K562 (cell line): ENCODE measurements at regions not wholly inside any gene's neighbourhood (a gene's known extent, or its start where the extent isn't known, plus 50 kb on each side); places are given as distances from the start of the nearest gene placed in this dataset.

ENCODE experiments used
- ATAC-seq: fragments of 200-7000 bp; cut with Tn5 transposase; 3 replicates; pipeline ENCODE4 v1.9.1; 2020; ENCODE audit warnings: moderate library complexity
- BruUV-seq: library from RNA; stranded (reverse); fragments of 400-500 nt; replicated peaks from 2 replicates; lab custom pipeline; 2021; lab: Mats Ljungman, UMichigan
- CTCF ChIA-PET: fragments of 300-600 bp; formaldehyde crosslinking; extraction: SDS; loops from one replicate; lab custom pipeline; 2021; ENCODE audit warnings: low intra/inter-chr PET ratio; lab: Yijun Ruan, JAX
- POLR2A ChIA-PET: fragments of 300-600, 350-650 bp; sonication (Branson Sonifier 250); formaldehyde crosslinking; extraction: SDS; loops from one replicate; lab custom pipeline; 2021; ENCODE audit warnings: antibody characterized with exemption, inconsistent platforms; lab: Yijun Ruan, JAX
- DNase-seq, 4 experiments: peaks; one replicate each; pipeline versions ENCODE4 v3.0.0 to v3.0.0-alpha.2; 2011 to 2018; ENCODE audit warnings: low spot score in 3 of 4, mixed read lengths in 3 of 4; ENCODE audit errors: extremely low read depth in 1 of 4
- FAIRE-seq: peaks from 2 replicates; lab custom pipeline; 2011; peaks lifted over from hg19 to GRCh38; lab: Jason Lieb, UNC
- H2AFZ ChIP-seq: 2 replicates; pipeline ENCODE4 v1.6.0; 2011; ENCODE audit warnings: low read depth, low read length, control low read depth, inconsistent platforms
- H3K27ac ChIP-seq: fragments of 200-600 bp; 3 replicates; pipeline ENCODE4 v1.8.0; 2011; ENCODE audit warnings: low read depth, mild to moderate bottlenecking, control low read depth, inconsistent platforms, low read length, moderate library complexity, mixed read lengths; ENCODE audit errors: extremely low read depth
- H3K27me3 ChIP-seq, 2 experiments: fragments of 300-600 bp in 1 of 2; 2 replicates in 1 of 2; 3 replicates in 1 of 2; pipeline versions ENCODE4 v1.6.0 to v1.8.0; 2011; ENCODE audit warnings: inconsistent platforms in 2 of 2, low read length in 2 of 2, mild to moderate bottlenecking in 1 of 2, mixed read lengths in 1 of 2, moderate library complexity in 1 of 2; ENCODE audit not compliant: control insufficient read depth in 2 of 2, insufficient read depth in 2 of 2
- H3K36me3 ChIP-seq: fragments of 300-600 bp; 3 replicates; pipeline ENCODE4 v1.8.0; 2011; ENCODE audit warnings: mild to moderate bottlenecking, low read length, inconsistent platforms; ENCODE audit not compliant: control insufficient read depth, insufficient read depth
- H3K4me1 ChIP-seq, 2 experiments: fragments of 200-600 bp in 1 of 2; replicated peaks in 1 of 2; 2 replicates in 1 of 2; 3 replicates in 1 of 2; pipeline versions ENCODE4 v1.5.1 to v1.8.0; 2011; ENCODE audit warnings: inconsistent platforms in 2 of 2, low read length in 2 of 2, mild to moderate bottlenecking in 1 of 2, mixed read lengths in 1 of 2, moderate library complexity in 1 of 2; ENCODE audit not compliant: control insufficient read depth in 2 of 2, insufficient read depth in 2 of 2
- H3K4me2 ChIP-seq: 2 replicates; pipeline ENCODE4 v1.6.1; 2011; ENCODE audit warnings: low read length, control low read depth, inconsistent platforms, mixed read lengths; ENCODE audit not compliant: insufficient read depth
- H3K4me3 ChIP-seq: fragments of 200-600 bp; sonication (generic), shearing (Covaris generic); 2 replicates; pipeline ENCODE4 v1.5.1; 2016; ENCODE audit warnings: control low read depth, inconsistent platforms
- H3K79me2 ChIP-seq: fragments of 200-600 bp; 3 replicates; pipeline ENCODE4 v1.8.0; 2011; ENCODE audit warnings: low read length, inconsistent platforms; ENCODE audit not compliant: control insufficient read depth, insufficient read depth
- H3K9ac ChIP-seq, 2 experiments: 2 replicates each; pipeline versions ENCODE4 v1.6.0 to v1.6.1; 2011; ENCODE audit warnings: low read depth in 2 of 2, low read length in 2 of 2, control low read depth in 1 of 2, inconsistent platforms in 1 of 2, mild to moderate bottlenecking in 1 of 2, mixed read lengths in 1 of 2; ENCODE audit not compliant: insufficient read depth in 1 of 2
- H3K9me1 ChIP-seq: one replicate; pipeline ENCODE4 v1.6.0; 2011; ENCODE audit warnings: inconsistent platforms, mild to moderate bottlenecking, low read length, moderate library complexity; ENCODE audit not compliant: control insufficient read depth, insufficient read depth
- H3K9me3 ChIP-seq: replicated peaks from 2 replicates; pipeline ENCODE4 v1.5.1; 2011; ENCODE audit warnings: low read depth, low read length, inconsistent platforms; ENCODE audit not compliant: control insufficient read depth, insufficient read depth
- H4K20me1 ChIP-seq: replicated peaks from 2 replicates; pipeline ENCODE4 v1.6.1; 2011; ENCODE audit warnings: low read length, inconsistent platforms, mixed read lengths; ENCODE audit not compliant: control insufficient read depth, insufficient read depth
- CBFA2T2 ChIP-seq: fragments of 450-650 bp; conservative IDR thresholded peaks from 2 replicates; pipeline ENCODE4 v1.6.1; 2017; ENCODE audit warnings: mild to moderate bottlenecking
- GATAD2B ChIP-seq: fragments of 450-650 bp; IDR thresholded peaks from 2 replicates; pipeline ENCODE4 v1.6.1; 2017; ENCODE audit warnings: mild to moderate bottlenecking, borderline replicate concordance
- HNRNPK ChIP-seq: fragments of 200-400 bp; formaldehyde crosslinking; IDR thresholded peaks from one replicate; pipeline ENCODE4 v1.6.1; 2018; ENCODE audit warnings: mild to moderate bottlenecking, low read depth, low read length; ENCODE audit not compliant: poor library complexity, severe bottlenecking
- IFI16 ChIP-seq: fragments of 250-450 bp; sonication (Bioruptor Pico); IDR thresholded peaks from 2 replicates; pipeline ENCODE4 v2.1.2; 2022; ENCODE audit warnings: mild to moderate bottlenecking, inconsistent platforms
- NFE2L1 ChIP-seq: fragments of 450-650 bp; IDR thresholded peaks from 2 replicates; pipeline ENCODE4 v1.6.1; 2016; ENCODE audit warnings: missing genetic modification characterization, low read depth, mild to moderate bottlenecking, missing compliant biosample characterization, moderate library complexity, borderline replicate concordance
- NR1H2 ChIP-seq: sonication (generic); formaldehyde crosslinking; IDR thresholded peaks from 2 replicates; pipeline ENCODE4 v1.4.0; 2020; ENCODE audit warnings: mild to moderate bottlenecking, missing genetic modification reagents
- POLR2AphosphoS2 ChIP-seq: IDR thresholded peaks from 2 replicates; pipeline ENCODE4 v1.6.1; 2012; ENCODE audit warnings: low read length, improper control_type of control experiment
- SIN3A ChIP-seq, 2 experiments: fragments of 150-350 bp in 1 of 2; IDR thresholded peaks; 2 replicates each; pipeline ENCODE4 v1.6.1; 2011 to 2016; ENCODE audit warnings: borderline replicate concordance in 2 of 2, low read depth in 2 of 2, low read length in 2 of 2, mild to moderate bottlenecking in 2 of 2, moderate library complexity in 2 of 2; ENCODE audit not compliant: control insufficient read depth in 1 of 2
- TCF7 ChIP-seq: sonication (generic); IDR thresholded peaks from 2 replicates; pipeline ENCODE4 v1.6.1; 2016; ENCODE audit warnings: antibody characterized with exemption, borderline replicate concordance
- WHSC1 ChIP-seq: IDR thresholded peaks from one replicate; pipeline ENCODE4 v1.6.1; 2012; ENCODE audit warnings: low read length, control low read depth, inconsistent platforms
- WGBS: fragments of 100-300 bp; shearing (Covaris generic); methylation state at CpG from one replicate; pipeline ENCODE4 v1.1.6; 2016; ENCODE audit warnings: low coverage, mixed read lengths; ENCODE audit not compliant: insufficient coverage; ENCODE audit errors: missing lambda C conversion rate; 5-methylcytosine and 5-hydroxymethylcytosine counted together
- in situ Hi-C: fragments of 300-500 bp; cut with MboI; formaldehyde crosslinking; loops from 4 replicates; pipeline ENCODE4 v1.15.0; 2018; ENCODE audit warnings: inconsistent platforms, mixed read lengths
- intact Hi-C: fragments of 100-400 bp; cut with micrococcal nuclease; formaldehyde crosslinking; loops from 2 replicates; pipeline ENCODE4 v1.14.2; 2022
- TF ChIP-seq, protein P1 (sequence below), 2 experiments: fragments of 450-650 bp; formaldehyde crosslinking in 1 of 2; IDR thresholded peaks; 2 replicates each; pipeline versions ENCODE4 v1.4.0 to v1.6.1; 2014 to 2020; ENCODE audit warnings: mild to moderate bottlenecking in 2 of 2, borderline replicate concordance in 1 of 2, low read depth in 1 of 2
- TF ChIP-seq, protein P2 (sequence below): sonication (generic); formaldehyde crosslinking; IDR thresholded peaks from 2 replicates; pipeline ENCODE4 v1.8.0; 2022; ENCODE audit warnings: mild to moderate bottlenecking, missing genetic modification reagents, borderline replicate concordance

DNA sequence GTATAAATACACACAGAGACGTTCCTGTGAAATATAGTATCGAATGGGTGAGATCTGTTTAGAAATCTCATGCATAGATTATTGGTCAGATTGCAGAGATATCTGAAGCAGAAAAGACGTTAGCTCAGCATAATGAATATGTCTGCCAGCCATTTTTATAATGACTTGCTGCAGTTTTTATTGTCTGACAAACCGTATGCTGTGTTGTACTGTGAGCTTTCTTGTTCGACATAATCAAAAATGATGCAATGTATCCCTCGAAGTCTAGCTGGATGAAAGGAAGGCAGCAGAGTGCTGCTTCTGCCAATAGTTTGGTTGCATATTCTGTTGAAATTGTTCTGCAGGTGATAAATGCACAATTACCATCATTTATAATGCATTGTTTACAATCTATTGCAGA lies 514.9 kb upstream of the ARRDC3 start (continued):
- TF ChIP-seq, protein P1, sequence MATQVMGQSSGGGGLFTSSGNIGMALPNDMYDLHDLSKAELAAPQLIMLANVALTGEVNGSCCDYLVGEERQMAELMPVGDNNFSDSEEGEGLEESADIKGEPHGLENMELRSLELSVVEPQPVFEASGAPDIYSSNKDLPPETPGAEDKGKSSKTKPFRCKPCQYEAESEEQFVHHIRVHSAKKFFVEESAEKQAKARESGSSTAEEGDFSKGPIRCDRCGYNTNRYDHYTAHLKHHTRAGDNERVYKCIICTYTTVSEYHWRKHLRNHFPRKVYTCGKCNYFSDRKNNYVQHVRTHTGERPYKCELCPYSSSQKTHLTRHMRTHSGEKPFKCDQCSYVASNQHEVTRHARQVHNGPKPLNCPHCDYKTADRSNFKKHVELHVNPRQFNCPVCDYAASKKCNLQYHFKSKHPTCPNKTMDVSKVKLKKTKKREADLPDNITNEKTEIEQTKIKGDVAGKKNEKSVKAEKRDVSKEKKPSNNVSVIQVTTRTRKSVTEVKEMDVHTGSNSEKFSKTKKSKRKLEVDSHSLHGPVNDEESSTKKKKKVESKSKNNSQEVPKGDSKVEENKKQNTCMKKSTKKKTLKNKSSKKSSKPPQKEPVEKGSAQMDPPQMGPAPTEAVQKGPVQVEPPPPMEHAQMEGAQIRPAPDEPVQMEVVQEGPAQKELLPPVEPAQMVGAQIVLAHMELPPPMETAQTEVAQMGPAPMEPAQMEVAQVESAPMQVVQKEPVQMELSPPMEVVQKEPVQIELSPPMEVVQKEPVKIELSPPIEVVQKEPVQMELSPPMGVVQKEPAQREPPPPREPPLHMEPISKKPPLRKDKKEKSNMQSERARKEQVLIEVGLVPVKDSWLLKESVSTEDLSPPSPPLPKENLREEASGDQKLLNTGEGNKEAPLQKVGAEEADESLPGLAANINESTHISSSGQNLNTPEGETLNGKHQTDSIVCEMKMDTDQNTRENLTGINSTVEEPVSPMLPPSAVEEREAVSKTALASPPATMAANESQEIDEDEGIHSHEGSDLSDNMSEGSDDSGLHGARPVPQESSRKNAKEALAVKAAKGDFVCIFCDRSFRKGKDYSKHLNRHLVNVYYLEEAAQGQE (IDR thresholded peaks at IDR 0.05; ENCODE audit: borderline replicate concordance) = no peak
- TF ChIP-seq, protein P1 (CRISPR knock-in tag; IDR thresholded peaks at IDR 0.05; ENCODE audit: low read depth) = no peak
- no peak for TF ChIP-seq CBFA2T2

DNA sequence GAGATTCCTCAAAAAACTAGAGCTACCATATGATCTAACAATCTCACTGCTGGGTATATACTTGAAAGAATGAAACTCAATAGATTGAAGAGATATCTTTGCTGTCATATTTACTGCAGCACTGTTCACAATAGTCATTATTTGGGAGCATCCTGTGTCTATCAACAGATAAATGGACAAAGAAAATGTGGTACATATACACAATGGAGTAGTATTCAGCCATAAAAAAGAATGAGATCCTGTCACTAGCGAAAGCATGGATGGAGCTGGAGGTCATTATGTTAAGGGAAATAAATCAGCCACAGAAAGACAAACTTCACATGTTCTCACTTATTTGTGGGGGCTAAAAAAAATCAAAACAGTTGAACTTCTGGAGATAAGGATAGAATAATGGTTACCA lies 505.7 kb upstream of the ARRDC3 start:
- Histone ChIP-seq H3K36me3 (no peaks in the 10 kb centered on the region), H3K9ac (no peak overlapping the region), H3K4me3 (no peak overlapping the region), H3K27ac (no peak overlapping the region), H2AFZ (no peak overlapping the region), H3K27me3 (no peaks in the 10 kb centered on the region), H3K4me1 (no peaks in the 10 kb centered on the region), H4K20me1 (no peaks in the 10 kb centered on the region), H3K4me2 (no peak overlapping the region), H3K79me2 (no peaks in the 10 kb centered on the region), H3K9me1 (no peaks in the 10 kb centered on the region), H3K9me3 (no peaks in the 10 kb centered on the region)
- 11% methylated on average over 1 of the region's 1 CpG for WGBS
- FAIRE-seq (no peak), ATAC-seq (no peak), DNase-seq (no peak)
- intact Hi-C loops = no loop called here
- BruUV-seq = no TSS peak
- in situ Hi-C loops = no loop called here
- ChIA-PET POLR2A (no interaction called here), CTCF (no interaction called here)
- TF ChIP-seq SIN3A (IDR thresholded peaks at IDR 0.05; ENCODE audit: borderline replicate concordance in 2 of 2, control insufficient read depth in 1 of 2, low read depth in 2 of 2, low read length in 2 of 2) (no peak), POLR2AphosphoS2 (no peak), NR1H2 (no peak), HNRNPK (no peak), IFI16 (no peak), WHSC1 (no peak), GATAD2B (no peak), TCF7 (no peak), NFE2L1 (tag) (no peak)
- TF ChIP-seq, protein P2, sequence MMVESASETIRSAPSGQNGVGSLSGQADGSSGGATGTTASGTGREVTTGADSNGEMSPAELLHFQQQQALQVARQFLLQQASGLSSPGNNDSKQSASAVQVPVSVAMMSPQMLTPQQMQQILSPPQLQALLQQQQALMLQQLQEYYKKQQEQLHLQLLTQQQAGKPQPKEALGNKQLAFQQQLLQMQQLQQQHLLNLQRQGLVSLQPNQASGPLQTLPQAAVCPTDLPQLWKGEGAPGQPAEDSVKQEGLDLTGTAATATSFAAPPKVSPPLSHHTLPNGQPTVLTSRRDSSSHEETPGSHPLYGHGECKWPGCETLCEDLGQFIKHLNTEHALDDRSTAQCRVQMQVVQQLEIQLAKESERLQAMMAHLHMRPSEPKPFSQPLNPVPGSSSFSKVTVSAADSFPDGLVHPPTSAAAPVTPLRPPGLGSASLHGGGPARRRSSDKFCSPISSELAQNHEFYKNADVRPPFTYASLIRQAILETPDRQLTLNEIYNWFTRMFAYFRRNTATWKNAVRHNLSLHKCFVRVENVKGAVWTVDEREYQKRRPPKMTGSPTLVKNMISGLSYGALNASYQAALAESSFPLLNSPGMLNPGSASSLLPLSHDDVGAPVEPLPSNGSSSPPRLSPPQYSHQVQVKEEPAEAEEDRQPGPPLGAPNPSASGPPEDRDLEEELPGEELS (CRISPR knock-in tag) = no peak
